A549 (cell line): ENCODE measurements at regions not wholly inside any gene's neighbourhood (a gene's known extent, or its start where the extent isn't known, plus 50 kb on each side); places are given as distances from the start of the nearest gene placed in this dataset.

Experiments
- ATAC-seq, 2 experiments: fragments of 200-7000 bp in 1 of 2; fragments of >200 bp in 1 of 2; cut with Nextera tagmentation in 1 of 2; cut with Tn5 transposase in 1 of 2; 3 replicates each; pipeline versions ENCODE4 v1.8.0 to v1.9.1; 2018 to 2020; ENCODE audit warnings: mild to moderate bottlenecking in 1 of 2, moderate library complexity in 1 of 2
- CTCF ChIA-PET: fragments of 300-600 bp; sonication (Branson Sonifier 250); formaldehyde crosslinking; extraction: SDS; loops from one replicate; lab custom pipeline; 2021; ENCODE audit warnings: antibody characterized with exemption, inconsistent platforms; lab: Yijun Ruan, JAX
- POLR2A ChIA-PET: fragments of 350-600 bp; formaldehyde crosslinking; extraction: SDS; loops from one replicate; lab custom pipeline; 2021; ENCODE audit warnings: antibody characterized with exemption, inconsistent platforms; lab: Yijun Ruan, JAX
- DNase-seq, 2 experiments: peaks; one replicate each; pipeline versions ENCODE4 v3.0.0 to v3.0.0-alpha.2; 2011 to 2016; ENCODE audit warnings: low read depth in 1 of 2, low spot score in 1 of 2
- FAIRE-seq: peaks from 2 replicates; lab custom pipeline; 2011; peaks lifted over from hg19 to GRCh38; lab: Jason Lieb, UNC
- H3K27ac ChIP-seq, 2 experiments: fragments of >200 bp; sonication (Bioruptor Twin); formaldehyde crosslinking; 3 replicates each; pipeline ENCODE4 v1.5.1; 2016 to 2017
- H3K4me1 ChIP-seq: fragments of >200 bp; sonication (Bioruptor Twin); formaldehyde crosslinking; 3 replicates; pipeline ENCODE4 v1.6.1; 2016
- H3K4me2 ChIP-seq: fragments of >200 bp; sonication (Bioruptor Twin); formaldehyde crosslinking; 3 replicates; pipeline ENCODE4 v1.6.1; 2016
- H3K4me3 ChIP-seq: fragments of >200 bp; sonication (Bioruptor Twin); formaldehyde crosslinking; 3 replicates; pipeline ENCODE4 v1.5.1; 2016
- H3K9me3 ChIP-seq: fragments of >200 bp; sonication (Bioruptor Twin); formaldehyde crosslinking; 3 replicates; pipeline ENCODE4 v1.6.1; 2016
- ATOH8 ChIP-seq: fragments of 250-450 bp; sonication (Bioruptor Pico); IDR thresholded peaks from 2 replicates; pipeline ENCODE4 v1.5.0; 2020; ENCODE audit warnings: low read depth, mild to moderate bottlenecking, moderate library complexity
- BHLHE40 ChIP-seq: IDR thresholded peaks from 2 replicates; pipeline ENCODE4 v1.6.1; 2012; ENCODE audit warnings: low read depth, low read length, inconsistent platforms
- CBX2 ChIP-seq: fragments of 200-600 bp; sonication (generic); IDR thresholded peaks from 2 replicates; pipeline ENCODE4 v1.6.1; 2016; ENCODE audit warnings: low read depth, mild to moderate bottlenecking, borderline replicate concordance
- CBX8 ChIP-seq: fragments of 200-600 bp; sonication (generic); IDR thresholded peaks from 2 replicates; pipeline ENCODE4 v1.6.1; 2016
- CEBPB ChIP-seq, 2 experiments: fragments of >200 bp in 1 of 2; sonication (Bioruptor Twin) in 1 of 2; formaldehyde crosslinking in 1 of 2; IDR thresholded peaks; 2 replicates each; pipeline ENCODE4 v1.6.1; 2012 to 2016
- CHD2 ChIP-seq: fragments of 150-350 bp; IDR thresholded peaks from 2 replicates; pipeline ENCODE4 v1.6.1; 2014; ENCODE audit warnings: low read length; ENCODE audit not compliant: partially characterized antibody
- CTCF ChIP-seq: fragments of >200 bp; sonication (Bioruptor Twin); formaldehyde crosslinking; IDR thresholded peaks from 3 replicates; pipeline ENCODE4 v1.5.1; 2016
- EHF ChIP-seq: fragments of 250-450 bp; sonication (Bioruptor Pico); IDR thresholded peaks from 2 replicates; pipeline ENCODE4 v1.5.0; 2020; ENCODE audit warnings: mild to moderate bottlenecking
- ESRRA ChIP-seq: fragments of 150-350 bp; IDR thresholded peaks from 2 replicates; pipeline ENCODE4 v1.6.1; 2014; ENCODE audit warnings: mild to moderate bottlenecking, low read length, borderline replicate concordance
- FOSL2 ChIP-seq, 2 experiments: fragments of 450-650 bp in 1 of 2; fragments of >200 bp in 1 of 2; sonication (Bioruptor Twin) in 1 of 2; formaldehyde crosslinking; IDR thresholded peaks; 2 replicates each; pipeline versions ENCODE4 v1.5.0 to v1.6.1; 2016 to 2020; ENCODE audit warnings: mild to moderate bottlenecking in 1 of 2, moderate library complexity in 1 of 2
- HDAC2 ChIP-seq: fragments of 200-600 bp; sonication (generic); IDR thresholded peaks from 2 replicates; pipeline ENCODE4 v1.6.1; 2016
- HES2 ChIP-seq: fragments of >200 bp; sonication (Bioruptor Twin); formaldehyde crosslinking; IDR thresholded peaks from 2 replicates; pipeline ENCODE4 v1.6.1; 2016
- JUN ChIP-seq, 2 experiments: fragments of >200 bp; sonication (Bioruptor Twin); formaldehyde crosslinking; IDR thresholded peaks; 2 replicates in 1 of 2; 3 replicates in 1 of 2; pipeline ENCODE4 v1.6.1; 2016 to 2017
- JUNB ChIP-seq: fragments of >200 bp; sonication (Bioruptor Twin); formaldehyde crosslinking; IDR thresholded peaks from 2 replicates; pipeline ENCODE4 v1.6.1; 2016
- MAFK ChIP-seq: fragments of 450-650 bp; IDR thresholded peaks from 2 replicates; pipeline ENCODE4 v1.6.1; 2014; ENCODE audit not compliant: partially characterized antibody
- MYC ChIP-seq: IDR thresholded peaks from 2 replicates; pipeline ENCODE4 v1.6.1; 2012; ENCODE audit warnings: mild to moderate bottlenecking, inconsistent platforms, low read length, improper control_type of control experiment, borderline replicate concordance
- NFE2L2 ChIP-seq: fragments of 150-350 bp; conservative IDR thresholded peaks from 2 replicates; pipeline ENCODE4 v1.6.1; 2014; ENCODE audit warnings: low read length
- NPAS2 ChIP-seq: fragments of 250-450 bp; sonication (Bioruptor Pico); IDR thresholded peaks from 2 replicates; pipeline ENCODE4 v1.8.0; 2022; ENCODE audit warnings: mild to moderate bottlenecking, moderate library complexity, borderline replicate concordance
- NR3C1 ChIP-seq: fragments of >200 bp; sonication (Bioruptor Twin); formaldehyde crosslinking; IDR thresholded peaks from 3 replicates; pipeline ENCODE4 v1.6.1; 2017
- POLR2AphosphoS2 ChIP-seq: conservative IDR thresholded peaks from 2 replicates; pipeline ENCODE4 v1.6.1; 2012; ENCODE audit warnings: low read length, improper control_type of control experiment, inconsistent platforms
- RAD21 ChIP-seq, 2 experiments: fragments of >200 bp in 1 of 2; sonication (Bioruptor Twin) in 1 of 2; formaldehyde crosslinking in 1 of 2; IDR thresholded peaks in 1 of 2; conservative IDR thresholded peaks in 1 of 2; 2 replicates in 1 of 2; 3 replicates in 1 of 2; pipeline ENCODE4 v1.6.1; 2012 to 2018; ENCODE audit warnings: inconsistent platforms in 1 of 2
- RARB ChIP-seq: fragments of 250-450 bp; sonication (Bioruptor Pico); IDR thresholded peaks from 2 replicates; pipeline ENCODE4 v1.8.0; 2021; ENCODE audit warnings: mild to moderate bottlenecking, moderate library complexity
- RNF2 ChIP-seq: fragments of 200-600 bp; sonication (generic); IDR thresholded peaks from 2 replicates; pipeline ENCODE4 v1.6.1; 2016; ENCODE audit warnings: low read depth, mild to moderate bottlenecking, antibody characterized with exemption, moderate library complexity, borderline replicate concordance
- SMC3 ChIP-seq: fragments of >200 bp; sonication (Bioruptor Twin); formaldehyde crosslinking; IDR thresholded peaks from 3 replicates; pipeline ENCODE4 v1.6.1; 2018; ENCODE audit warnings: inconsistent platforms
- TFCP2L1 ChIP-seq: fragments of 250-450 bp; sonication (Bioruptor Pico); IDR thresholded peaks from 2 replicates; pipeline ENCODE4 v1.5.0; 2021; ENCODE audit warnings: mild to moderate bottlenecking
- ZC3H11A ChIP-seq: fragments of 450-650 bp; IDR thresholded peaks from 2 replicates; pipeline ENCODE4 v1.6.1; 2014; ENCODE audit warnings: antibody characterized with exemption, mild to moderate bottlenecking
- WGBS: methylation state at CpG from one replicate; pipeline ENCODE4 v1.1.6; 2017; ENCODE audit errors: missing lambda C conversion rate; 5-methylcytosine and 5-hydroxymethylcytosine counted together

GRCh38 chr9:108099854-108100253 is 610.3 kb upstream of the KLF4 start:
- ChIA-PET POLR2A (interaction anchor here (1.1 kb wide), 1 partner anchor 172 kb away, joined by 5 read pairs; no protein-coding TSS in a partner anchor), CTCF (interaction anchor here (1.3 kb wide), 1 partner anchor 10 kb away, joined by 3 read pairs; no protein-coding TSS in a partner anchor)
- 0 out of 3 replicates have a peak overlapping the region, but pooled peaks have one; percentile 13 for H3K4me2 ChIP-seq
- DNase-seq (no peak), FAIRE-seq (no peak), ATAC-seq (no peak)
- 65% methylated on average over 3 of the region's 3 CpGs for WGBS
- H3K4me1 ChIP-seq, result peaks cover 11% of the 10 kb centered on the region
- H3K4me3 ChIP-seq, result no peak overlapping the region
- no peaks in the 10 kb centered on the region for H3K9me3 ChIP-seq
- no peak for TF ChIP-seq CBX2
- TF ChIP-seq MYC, result no peak
- no peak for TF ChIP-seq CEBPB (IDR thresholded peaks at IDR 0.05)
- TF ChIP-seq CHD2, result no peak
- no peak for TF ChIP-seq POLR2AphosphoS2
- no peak for TF ChIP-seq MAFK
- no peak for TF ChIP-seq HDAC2
- no peak for TF ChIP-seq NFE2L2
- TF ChIP-seq RNF2, result no peak
- no peak for TF ChIP-seq HES2
- no peak for TF ChIP-seq CBX8
- no peak for TF ChIP-seq JUN (IDR thresholded peaks at IDR 0.05)
- no peak for TF ChIP-seq BHLHE40
- no peak for TF ChIP-seq TFCP2L1
- no peak for TF ChIP-seq NR3C1
- no peak for TF ChIP-seq ZC3H11A
- H3K27ac ChIP-seq, result peak overlapping the region in 1 of 2 experiments; percentile 43; a peak in 3 of 6 replicates

- Histone ChIP-seq H3K4me2 (peak overlapping the region; percentile 56), H3K9me3 (peaks cover 7% of the 10 kb centered on the region; the same call in 2 of the 3 replicates), H3K4me1 (peaks cover 31% of the 10 kb centered on the region), H3K27ac (peak overlapping the region; percentile 76 to 84), H3K4me3 (no peak overlapping the region)
- no peak for FAIRE-seq
- DNase-seq, result no peak
- ChIA-PET CTCF (interaction anchor here (0.6 kb wide), 1 partner anchor 149 kb away, joined by 3 read pairs; no protein-coding TSS in a partner anchor), POLR2A (no interaction called here)
- WGBS, result 100% methylated on average over 1 of the region's 1 CpG
- no peak for TF ChIP-seq HES2
- TF ChIP-seq RARB (CRISPR knock-in tag), result no peak
- TF ChIP-seq TFCP2L1, result no peak
- no peak for TF ChIP-seq ESRRA
- no peak for TF ChIP-seq RAD21 (conservative IDR thresholded peaks at IDR 0.05 in 1 of 2, IDR thresholded peaks at IDR 0.05 in 1 of 2)
- TF ChIP-seq FOSL2 (IDR thresholded peaks at IDR 0.05), result no peak
- no peak for TF ChIP-seq FOSL2 (CRISPR knock-in tag; IDR thresholded peaks at IDR 0.05)
- no peak for TF ChIP-seq EHF
- no peak for TF ChIP-seq NPAS2
- TF ChIP-seq SMC3, result no peak
- no peak for TF ChIP-seq JUNB
- no peak for TF ChIP-seq ATOH8 (CRISPR knock-in tag)
- no peak for ATAC-seq
Observed at GRCh38 chr9:108095496-108095895, 605.9 kb upstream of the KLF4 start.

GRCh38 chr9:108094676-108094993 is 605.1 kb upstream of the KLF4 start:
- Histone ChIP-seq H3K9me3 (peaks cover 7% of the 10 kb centered on the region; the same call in 2 of the 3 replicates), H3K4me3 (no peak overlapping the region), H3K4me1 (peaks cover 27% of the 10 kb centered on the region), H3K27ac (peak overlapping the region; percentile 76 to 84), H3K4me2 (peak overlapping the region; percentile 56)
- ChIA-PET CTCF (interaction anchor here (0.6 to 2.1 kb wide), 3 partner anchors 134 to 177 kb away, joined by 3 to 11 read pairs (median 3); no protein-coding TSS in a partner anchor), POLR2A (no interaction called here)
- TF ChIP-seq FOSL2 (IDR thresholded peaks at IDR 0.05), result 0 out of 2 replicates have a peak, but pooled peaks have one; percentile 26
- no peak for TF ChIP-seq FOSL2 (CRISPR knock-in tag; IDR thresholded peaks at IDR 0.05)
- no peak for TF ChIP-seq NFE2L2
- no peak for TF ChIP-seq CTCF
- TF ChIP-seq NR3C1, result no peak
- 11% methylated on average over 2 of the region's 2 CpGs for WGBS
- DNase-seq, result peak in 1 of 2 experiments; percentile 40
- ATAC-seq, result no peak; a peak in 2 of 6 replicates
- no peak for FAIRE-seq
